HepG2 (cell line): ENCODE measurements at regions not wholly inside any gene's neighbourhood (a gene's known extent, or its start where the extent isn't known, plus 50 kb on each side); places are given as distances from the start of the nearest gene placed in this dataset.

Experiments used
- BRCA1 ChIP-seq: sonication (generic); formaldehyde crosslinking; IDR thresholded peaks from 2 replicates; pipeline ENCODE4 v1.4.0; 2020; ENCODE audit warnings: missing genetic modification reagents
- CHD2 ChIP-seq: IDR thresholded peaks from 2 replicates; pipeline ENCODE4 v1.6.1; 2011; ENCODE audit warnings: low read depth, low read length, improper control_type of control experiment
- FIP1L1 ChIP-seq: fragments of 200-400 bp; formaldehyde crosslinking; IDR thresholded peaks from 2 replicates; pipeline ENCODE4 v1.6.1; 2018; ENCODE audit warnings: low read depth, mild to moderate bottlenecking, low read length, moderate library complexity, borderline replicate concordance; ENCODE audit not compliant: insufficient read depth
- KMT2B ChIP-seq: IDR thresholded peaks from 2 replicates; pipeline ENCODE4 v1.6.1; 2016; ENCODE audit warnings: missing genetic modification reagents, missing compliant biosample characterization
- PITX1 ChIP-seq: sonication (generic); formaldehyde crosslinking; IDR thresholded peaks from 2 replicates; pipeline ENCODE4 v1.5.1; 2020; ENCODE audit warnings: mild to moderate bottlenecking, missing genetic modification reagents
- SKI ChIP-seq: fragments of 450-650 bp; IDR thresholded peaks from one replicate; pipeline ENCODE4 v1.6.1; 2018; ENCODE audit warnings: mild to moderate bottlenecking; ENCODE audit not compliant: partially characterized antibody
- SP4 ChIP-seq: sonication (generic); formaldehyde crosslinking; IDR thresholded peaks from 2 replicates; pipeline ENCODE4 v1.8.1; 2023; ENCODE audit warnings: mild to moderate bottlenecking, missing genetic modification reagents
- TCF7L2 ChIP-seq: IDR thresholded peaks from 2 replicates; pipeline ENCODE4 v1.6.1; 2011; ENCODE audit warnings: mild to moderate bottlenecking, low read depth, low read length, moderate library complexity
- YEATS2 ChIP-seq: sonication (generic); formaldehyde crosslinking; IDR thresholded peaks from 2 replicates; pipeline ENCODE4 v1.4.0; 2020; ENCODE audit warnings: missing genetic modification reagents, borderline replicate concordance
- ZFY ChIP-seq: sonication (generic); formaldehyde crosslinking; IDR thresholded peaks from 2 replicates; pipeline ENCODE4 v1.4.0; 2020; ENCODE audit warnings: missing genetic modification reagents
- ZMAT3 ChIP-seq: sonication (generic); formaldehyde crosslinking; conservative IDR thresholded peaks from 2 replicates; pipeline ENCODE4 v1.7.0; 2021; ENCODE audit warnings: missing genetic modification reagents
- ZNF501 ChIP-seq: sonication (generic); formaldehyde crosslinking; IDR thresholded peaks from 2 replicates; pipeline ENCODE4 v1.5.1; 2020; ENCODE audit warnings: mild to moderate bottlenecking, moderate library complexity, missing genetic modification reagents
- ZNF543 ChIP-seq: sonication (generic); formaldehyde crosslinking; IDR thresholded peaks from 2 replicates; pipeline ENCODE4 v1.4.0; 2020; ENCODE audit warnings: mild to moderate bottlenecking, missing genetic modification reagents
- ZNF670 ChIP-seq: sonication (generic); formaldehyde crosslinking; IDR thresholded peaks from 2 replicates; pipeline ENCODE4 v1.8.0; 2022; ENCODE audit warnings: mild to moderate bottlenecking, missing genetic modification reagents, borderline replicate concordance
- ZNF772 ChIP-seq: sonication (generic); formaldehyde crosslinking; IDR thresholded peaks from 2 replicates; pipeline ENCODE4 v1.5.0; 2020; ENCODE audit warnings: mild to moderate bottlenecking, missing genetic modification reagents
- TF ChIP-seq, protein P1 (sequence below): sonication (generic); formaldehyde crosslinking; IDR thresholded peaks from 2 replicates; pipeline ENCODE4 v1.8.1; 2023; ENCODE audit warnings: mild to moderate bottlenecking, missing genetic modification reagents
- TF ChIP-seq, protein P2 (sequence below): sonication (generic); formaldehyde crosslinking; IDR thresholded peaks from 2 replicates; pipeline ENCODE4 v1.4.0; 2020; ENCODE audit warnings: missing genetic modification reagents; ENCODE audit errors: not compliant biosample characterization
- TF ChIP-seq, protein P3 (sequence below): fragments of 450-650 bp; IDR thresholded peaks from 2 replicates; pipeline ENCODE4 v1.6.1; 2017
- TF ChIP-seq, protein P4 (sequence below): sonication (generic); formaldehyde crosslinking; IDR thresholded peaks from 2 replicates; pipeline ENCODE4 v1.4.0; 2020; ENCODE audit warnings: missing genetic modification reagents, mild to moderate bottlenecking, borderline replicate concordance
- TF ChIP-seq, protein P5 (sequence below): sonication (generic); formaldehyde crosslinking; IDR thresholded peaks from 2 replicates; pipeline ENCODE4 v1.4.0; 2020; ENCODE audit warnings: mild to moderate bottlenecking, missing genetic modification reagents

DNA sequence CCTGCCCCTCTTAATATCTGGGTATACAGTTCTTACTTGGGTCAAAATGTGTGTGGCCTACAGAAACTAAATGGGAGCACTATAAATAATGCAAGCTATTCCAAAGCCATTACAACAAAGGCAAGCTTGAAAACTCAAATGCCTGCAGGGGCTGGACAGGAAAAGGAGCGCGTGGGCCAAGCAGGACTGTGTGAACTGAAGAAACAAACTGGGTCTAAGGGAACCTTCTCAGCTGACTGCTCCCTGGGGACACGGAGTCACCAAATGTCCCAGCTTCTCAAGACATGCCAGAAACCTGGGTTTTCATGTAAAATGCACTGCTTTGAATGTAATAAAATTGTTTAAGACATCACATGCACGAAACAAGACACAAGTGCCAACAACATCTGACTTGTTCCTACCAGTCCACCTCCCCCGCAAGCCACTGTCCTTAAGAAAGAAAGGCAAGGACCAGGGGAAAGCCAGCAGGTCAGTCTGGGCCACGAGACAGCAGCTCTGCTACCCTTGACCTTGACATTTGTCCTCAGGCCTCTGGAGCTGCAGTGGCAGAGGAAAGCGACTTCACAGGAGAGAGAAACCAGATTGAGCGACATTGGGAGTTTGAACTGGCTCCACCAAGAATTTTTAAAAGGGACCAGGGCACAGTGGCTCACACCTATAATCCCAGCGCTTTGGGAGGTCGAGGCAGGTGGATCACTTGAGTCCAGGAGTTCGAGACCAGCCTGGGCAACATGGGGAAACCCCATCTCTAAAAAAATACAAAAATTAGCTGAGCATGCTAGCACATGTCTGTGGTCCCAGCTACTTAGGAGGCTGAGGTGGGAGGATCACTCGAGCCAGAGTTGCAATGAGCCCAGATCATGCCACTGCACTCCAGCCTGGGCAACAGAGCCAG, 89.7 kb upstream of the SH3BP4 start (continued):
- TF ChIP-seq, protein P1, sequence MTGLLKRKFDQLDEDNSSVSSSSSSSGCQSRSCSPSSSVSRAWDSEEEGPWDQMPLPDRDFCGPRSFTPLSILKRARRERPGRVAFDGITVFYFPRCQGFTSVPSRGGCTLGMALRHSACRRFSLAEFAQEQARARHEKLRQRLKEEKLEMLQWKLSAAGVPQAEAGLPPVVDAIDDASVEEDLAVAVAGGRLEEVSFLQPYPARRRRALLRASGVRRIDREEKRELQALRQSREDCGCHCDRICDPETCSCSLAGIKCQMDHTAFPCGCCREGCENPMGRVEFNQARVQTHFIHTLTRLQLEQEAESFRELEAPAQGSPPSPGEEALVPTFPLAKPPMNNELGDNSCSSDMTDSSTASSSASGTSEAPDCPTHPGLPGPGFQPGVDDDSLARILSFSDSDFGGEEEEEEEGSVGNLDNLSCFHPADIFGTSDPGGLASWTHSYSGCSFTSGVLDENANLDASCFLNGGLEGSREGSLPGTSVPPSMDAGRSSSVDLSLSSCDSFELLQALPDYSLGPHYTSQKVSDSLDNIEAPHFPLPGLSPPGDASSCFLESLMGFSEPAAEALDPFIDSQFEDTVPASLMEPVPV (CRISPR knock-in tag), result no peak
- TF ChIP-seq, protein P2, sequence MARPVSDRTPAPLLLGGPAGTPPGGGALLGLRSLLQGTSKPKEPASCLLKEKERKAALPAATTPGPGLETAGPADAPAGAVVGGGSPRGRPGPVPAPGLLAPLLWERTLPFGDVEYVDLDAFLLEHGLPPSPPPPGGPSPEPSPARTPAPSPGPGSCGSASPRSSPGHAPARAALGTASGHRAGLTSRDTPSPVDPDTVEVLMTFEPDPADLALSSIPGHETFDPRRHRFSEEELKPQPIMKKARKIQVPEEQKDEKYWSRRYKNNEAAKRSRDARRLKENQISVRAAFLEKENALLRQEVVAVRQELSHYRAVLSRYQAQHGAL (CRISPR knock-in tag), result no peak
- TF ChIP-seq TCF7L2 (no peak), KMT2B (CRISPR knock-in tag) (no peak), ZNF501 (no peak), SP4 (CRISPR knock-in tag) (0 out of 2 replicates have a peak, but pooled peaks have one; percentile 5), YEATS2 (no peak), BRCA1 (CRISPR knock-in tag) (no peak), ZFY (CRISPR knock-in tag) (no peak), SKI (peak; percentile 21), ZNF543 (CRISPR knock-in tag) (no peak; the same call in 1 of the 2 replicates), ZMAT3 (0 out of 2 replicates have a peak, but pooled peaks have one; percentile 24), FIP1L1 (no peak), ZNF772 (no peak), ZNF670 (CRISPR knock-in tag) (no peak), CHD2 (no peak), PITX1 (peak; percentile 70; the same call in 1 of the 2 replicates)
- TF ChIP-seq, protein P3, sequence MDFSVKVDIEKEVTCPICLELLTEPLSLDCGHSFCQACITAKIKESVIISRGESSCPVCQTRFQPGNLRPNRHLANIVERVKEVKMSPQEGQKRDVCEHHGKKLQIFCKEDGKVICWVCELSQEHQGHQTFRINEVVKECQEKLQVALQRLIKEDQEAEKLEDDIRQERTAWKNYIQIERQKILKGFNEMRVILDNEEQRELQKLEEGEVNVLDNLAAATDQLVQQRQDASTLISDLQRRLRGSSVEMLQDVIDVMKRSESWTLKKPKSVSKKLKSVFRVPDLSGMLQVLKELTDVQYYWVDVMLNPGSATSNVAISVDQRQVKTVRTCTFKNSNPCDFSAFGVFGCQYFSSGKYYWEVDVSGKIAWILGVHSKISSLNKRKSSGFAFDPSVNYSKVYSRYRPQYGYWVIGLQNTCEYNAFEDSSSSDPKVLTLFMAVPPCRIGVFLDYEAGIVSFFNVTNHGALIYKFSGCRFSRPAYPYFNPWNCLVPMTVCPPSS, result no peak
- TF ChIP-seq, protein P4, sequence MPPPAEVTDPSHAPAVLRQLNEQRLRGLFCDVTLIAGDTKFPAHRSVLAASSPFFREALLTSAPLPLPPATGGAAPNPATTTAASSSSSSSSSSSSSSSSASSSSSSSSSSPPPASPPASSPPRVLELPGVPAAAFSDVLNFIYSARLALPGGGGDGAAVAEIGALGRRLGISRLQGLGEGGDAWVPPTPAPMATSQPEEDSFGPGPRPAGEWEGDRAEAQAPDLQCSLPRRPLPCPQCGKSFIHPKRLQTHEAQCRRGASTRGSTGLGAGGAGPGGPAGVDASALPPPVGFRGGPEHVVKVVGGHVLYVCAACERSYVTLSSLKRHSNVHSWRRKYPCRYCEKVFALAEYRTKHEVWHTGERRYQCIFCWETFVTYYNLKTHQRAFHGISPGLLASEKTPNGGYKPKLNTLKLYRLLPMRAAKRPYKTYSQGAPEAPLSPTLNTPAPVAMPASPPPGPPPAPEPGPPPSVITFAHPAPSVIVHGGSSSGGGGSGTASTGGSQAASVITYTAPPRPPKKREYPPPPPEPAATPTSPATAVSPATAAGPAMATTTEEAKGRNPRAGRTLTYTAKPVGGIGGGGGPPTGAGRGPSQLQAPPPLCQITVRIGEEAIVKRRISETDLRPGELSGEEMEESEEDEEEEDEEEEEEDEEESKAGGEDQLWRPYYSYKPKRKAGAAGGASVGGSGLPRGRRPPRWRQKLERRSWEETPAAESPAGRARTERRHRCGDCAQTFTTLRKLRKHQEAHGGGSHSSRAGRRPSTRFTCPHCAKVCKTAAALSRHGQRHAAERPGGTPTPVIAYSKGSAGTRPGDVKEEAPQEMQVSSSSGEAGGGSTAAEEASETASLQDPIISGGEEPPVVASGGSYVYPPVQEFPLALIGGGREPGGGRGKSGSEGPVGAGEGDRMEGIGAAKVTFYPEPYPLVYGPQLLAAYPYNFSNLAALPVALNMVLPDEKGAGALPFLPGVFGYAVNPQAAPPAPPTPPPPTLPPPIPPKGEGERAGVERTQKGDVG (CRISPR knock-in tag), result 0 out of 2 replicates have a peak, but pooled peaks have one; percentile 32
- TF ChIP-seq, protein P5, sequence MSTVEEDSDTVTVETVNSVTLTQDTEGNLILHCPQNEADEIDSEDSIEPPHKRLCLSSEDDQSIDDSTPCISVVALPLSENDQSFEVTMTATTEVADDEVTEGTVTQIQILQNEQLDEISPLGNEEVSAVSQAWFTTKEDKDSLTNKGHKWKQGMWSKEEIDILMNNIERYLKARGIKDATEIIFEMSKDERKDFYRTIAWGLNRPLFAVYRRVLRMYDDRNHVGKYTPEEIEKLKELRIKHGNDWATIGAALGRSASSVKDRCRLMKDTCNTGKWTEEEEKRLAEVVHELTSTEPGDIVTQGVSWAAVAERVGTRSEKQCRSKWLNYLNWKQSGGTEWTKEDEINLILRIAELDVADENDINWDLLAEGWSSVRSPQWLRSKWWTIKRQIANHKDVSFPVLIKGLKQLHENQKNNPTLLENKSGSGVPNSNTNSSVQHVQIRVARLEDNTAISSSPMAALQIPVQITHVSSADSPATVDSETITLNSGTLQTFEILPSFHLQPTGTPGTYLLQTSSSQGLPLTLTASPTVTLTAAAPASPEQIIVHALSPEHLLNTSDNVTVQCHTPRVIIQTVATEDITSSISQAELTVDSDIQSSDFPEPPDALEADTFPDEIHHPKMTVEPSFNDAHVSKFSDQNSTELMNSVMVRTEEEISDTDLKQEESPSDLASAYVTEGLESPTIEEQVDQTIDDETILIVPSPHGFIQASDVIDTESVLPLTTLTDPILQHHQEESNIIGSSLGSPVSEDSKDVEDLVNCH (CRISPR knock-in tag), result no peak
